Loucy (cell line): ENCODE measurements at regions not wholly inside any gene's neighbourhood (a gene's known extent, or its start where the extent isn't known, plus 50 kb on each side); places are given as distances from the start of the nearest gene placed in this dataset.

Experiments
- CTCF ChIP-seq: fragments of 200-600 bp; sonication (generic); conservative IDR thresholded peaks from 2 replicates; pipeline ENCODE4 v1.5.1; 2014; ENCODE audit warnings: mild to moderate bottlenecking, antibody characterized with exemption, low read length
- EZH2phosphoT487 ChIP-seq: fragments of 200-600 bp; IDR thresholded peaks from 2 replicates; pipeline ENCODE4 v1.6.1; 2018; ENCODE audit warnings: antibody characterized with exemption, mild to moderate bottlenecking, moderate library complexity, borderline replicate concordance

- TF ChIP-seq CTCF (no peak), EZH2phosphoT487 (no peak)
Measured at GRCh38 chr11:81870066-81870412, 863.6 kb downstream of the FAM181B start.
